CD14-positive monocyte (primary cell): ENCODE measurements at regions not wholly inside any gene's neighbourhood (a gene's known extent, or its start where the extent isn't known, plus 50 kb on each side); places are given as distances from the start of the nearest gene placed in this dataset.

Experiments used
- DNase-seq, 3 donors: peaks; one replicate each; pipeline ENCODE4 v3.0.0-alpha.2; 2011 to 2022
- H2AFZ ChIP-seq: 2 replicates; pipeline ENCODE4 v1.6.0; 2012; ENCODE audit warnings: mild to moderate bottlenecking, low read depth, low read length, inconsistent platforms; ENCODE audit not compliant: insufficient read depth, poor library complexity, severe bottlenecking
- H3K27ac ChIP-seq, 2 donors: 1 replicate in 1 of 2; 2 replicates in 1 of 2; pipeline ENCODE4 v1.5.1; 2012 to 2013; ENCODE audit warnings: low read length in 2 of 2, control low read depth in 1 of 2, inconsistent platforms in 1 of 2, low read depth in 1 of 2, mild to moderate bottlenecking in 1 of 2
- H3K27me3 ChIP-seq, 2 donors: one replicate each; pipeline versions ENCODE4 v1.6.0 to v1.6.1; 2011 to 2013; ENCODE audit warnings: low read length in 2 of 2; ENCODE audit not compliant: control insufficient read depth in 2 of 2, insufficient read depth in 2 of 2
- H3K36me3 ChIP-seq, 2 donors: replicated peaks in 1 of 2; 1 replicate in 1 of 2; 2 replicates in 1 of 2; pipeline versions ENCODE4 v1.5.1 to v1.6.1; 2012 to 2013; ENCODE audit warnings: low read length in 2 of 2, control low read depth in 1 of 2, inconsistent platforms in 1 of 2, mild to moderate bottlenecking in 1 of 2; ENCODE audit not compliant: insufficient read depth in 2 of 2, control insufficient read depth in 1 of 2
- H3K4me1 ChIP-seq, 2 donors: 1 replicate in 1 of 2; 2 replicates in 1 of 2; pipeline versions ENCODE4 v1.5.1 to v1.6.1; 2012 to 2013; ENCODE audit warnings: low read length in 2 of 2, control low read depth in 1 of 2, inconsistent platforms in 1 of 2, mild to moderate bottlenecking in 1 of 2, moderate library complexity in 1 of 2; ENCODE audit not compliant: insufficient read depth in 2 of 2, control insufficient read depth in 1 of 2
- H3K4me2 ChIP-seq: replicated peaks from 2 replicates; pipeline ENCODE3; 2012; ENCODE audit warnings: low read length, moderate library complexity, mild to moderate bottlenecking; ENCODE audit not compliant: poor library complexity, severe bottlenecking; ENCODE audit errors: extremely low read depth
- H3K4me3 ChIP-seq, 3 experiments: fragments of 200-600 bp in 1 of 3; sonication (generic) in 1 of 3; replicated peaks in 1 of 3; 1 replicate in 2 of 3; 2 replicates in 1 of 3; pipeline ENCODE4 v1.5.1; 2011 to 2013; ENCODE audit warnings: low read length in 3 of 3, mild to moderate bottlenecking in 3 of 3, control low read depth in 2 of 3, low read depth in 2 of 3, inconsistent platforms in 1 of 3, moderate library complexity in 1 of 3
- H3K79me2 ChIP-seq: 2 replicates; pipeline ENCODE4 v1.6.0; 2012; ENCODE audit warnings: mild to moderate bottlenecking, control low read depth, inconsistent platforms, low read length, moderate library complexity; ENCODE audit not compliant: insufficient read depth
- H3K9ac ChIP-seq: 2 replicates; pipeline ENCODE4 v1.6.0; 2017; ENCODE audit warnings: low read length, mild to moderate bottlenecking; ENCODE audit not compliant: insufficient read depth, poor library complexity, severe bottlenecking
- H3K9me3 ChIP-seq, 2 donors: replicated peaks in 1 of 2; 1 replicate in 1 of 2; 2 replicates in 1 of 2; pipeline versions ENCODE4 v1.5.1 to v1.6.1; 2012 to 2013; ENCODE audit warnings: low read length in 2 of 2, control low read depth in 1 of 2; ENCODE audit not compliant: control insufficient read depth in 1 of 2, insufficient read depth in 1 of 2
- H4K20me1 ChIP-seq: 2 replicates; pipeline ENCODE4 v1.6.0; 2012; ENCODE audit warnings: mild to moderate bottlenecking, low read length, control low read depth, moderate library complexity; ENCODE audit not compliant: insufficient read depth
- H3K27ac Mint-ChIP-seq, 7 donors: one replicate each; pipeline ENCODE4 v1.8.0; 2020; ENCODE audit warnings: mild to moderate bottlenecking in 7 of 7, mixed read lengths in 7 of 7, moderate library complexity in 6 of 7, inconsistent platforms in 2 of 7
- H3K27me3 Mint-ChIP-seq, 3 donors: one replicate each; pipeline ENCODE4 v1.8.0; 2021 to 2022; ENCODE audit warnings: low read depth in 3 of 3, mild to moderate bottlenecking in 3 of 3, mixed read lengths in 3 of 3, moderate library complexity in 3 of 3, inconsistent platforms in 1 of 3
- H3K36me3 Mint-ChIP-seq, 2 donors: one replicate each; pipeline ENCODE4 v1.8.0; 2020; ENCODE audit warnings: mixed read lengths in 2 of 2, inconsistent platforms in 1 of 2, mild to moderate bottlenecking in 1 of 2
- H3K4me1 Mint-ChIP-seq: one replicate; pipeline ENCODE4 v1.8.0; 2020; ENCODE audit warnings: mild to moderate bottlenecking, mixed read lengths
- H3K4me3 Mint-ChIP-seq, 2 donors: one replicate each; pipeline ENCODE4 v1.8.0; 2020; ENCODE audit warnings: mild to moderate bottlenecking in 2 of 2, mixed read lengths in 2 of 2, moderate library complexity in 1 of 2
- H3K9me3 Mint-ChIP-seq, 7 donors: one replicate each; pipeline ENCODE4 v1.8.0; 2020 to 2022; ENCODE audit warnings: mixed read lengths in 7 of 7, mild to moderate bottlenecking in 6 of 7, moderate library complexity in 6 of 7, inconsistent platforms in 2 of 7
- CTCF ChIP-seq: fragments of 200-600 bp; IDR thresholded peaks from one replicate; pipeline ENCODE4 v1.8.0; 2022; ENCODE audit warnings: antibody characterized with exemption, mild to moderate bottlenecking
- WGBS: methylation state at CpG from one replicate; pipeline ENCODE4 v1.1.5; 2013; ENCODE audit warnings: missing lambda C conversion rate; ENCODE audit not compliant: insufficient coverage; 5-methylcytosine and 5-hydroxymethylcytosine counted together
- intact Hi-C, 2 donors: fragments of 100-400 bp; cut with micrococcal nuclease; formaldehyde crosslinking; loops; one replicate each; pipeline versions ENCODE4 v1.15.0 to v1.15.1; 2023

GRCh38 chr11:130712480-130712879, 203.8 kb downstream of the SNX19 start:
- Histone ChIP-seq H3K27ac (no peak overlapping the region), H3K79me2 (no peaks in the 10 kb centered on the region), H3K9me3 (no peaks in the 10 kb centered on the region), H2AFZ (no peak overlapping the region), H3K27me3 (no peaks in the 10 kb centered on the region), H3K4me3 (no peak overlapping the region), H4K20me1 (no peaks in the 10 kb centered on the region), H3K4me2 (no peak overlapping the region), H3K36me3 (no peaks in the 10 kb centered on the region), H3K4me1 (no peaks in the 10 kb centered on the region), H3K9ac (no peak overlapping the region)
- intact Hi-C loops, result no loop called here
- no peak for DNase-seq
- Mint-ChIP-seq H3K9me3 (peaks cover 0 to 2% (median 0%) of the 10 kb centered on the region in 7 donors), H3K4me1 (no peaks in the 10 kb centered on the region), H3K27ac (no peak overlapping the region), H3K36me3 (no peaks in the 10 kb centered on the region), H3K27me3 (peaks cover 0 to 4% (median 0%) of the 10 kb centered on the region in 3 donors), H3K4me3 (no peak overlapping the region)
- TF ChIP-seq CTCF, result no peak

- Mint-ChIP-seq H3K9me3 (peaks cover 0 to 4% (median 0%) of the 10 kb centered on the region in 7 donors), H3K36me3 (no peaks in the 10 kb centered on the region), H3K4me3 (no peak overlapping the region), H3K27me3 (no peaks in the 10 kb centered on the region), H3K27ac (no peak overlapping the region), H3K4me1 (no peaks in the 10 kb centered on the region)
- Histone ChIP-seq H3K4me2 (no peak overlapping the region), H3K4me1 (no peaks in the 10 kb centered on the region), H3K27ac (no peak overlapping the region), H3K9ac (no peak overlapping the region), H3K36me3 (no peaks in the 10 kb centered on the region), H3K79me2 (no peaks in the 10 kb centered on the region), H3K27me3 (no peaks in the 10 kb centered on the region), H4K20me1 (no peaks in the 10 kb centered on the region), H2AFZ (no peak overlapping the region), H3K9me3 (no peaks in the 10 kb centered on the region), H3K4me3 (no peak overlapping the region)
- TF ChIP-seq CTCF, result no peak
- 93% methylated on average over 3 of the region's 4 CpGs for WGBS
- intact Hi-C loops, result no loop called here
- no peak for DNase-seq
These were observed 201.0 kb downstream of the SNX19 start for GRCh38 chr11:130715085-130715876.
